GM20000 (cell line): ENCODE measurements at regions not wholly inside any gene's neighbourhood (a gene's known extent, or its start where the extent isn't known, plus 50 kb on each side); places are given as distances from the start of the nearest gene placed in this dataset.

ENCODE experiments used
- DNase-seq: peaks from one replicate; pipeline ENCODE4 v3.0.0; 2012; ENCODE audit warnings: low spot score
- TF ChIP-seq, protein P1 (sequence below): IDR thresholded peaks from 2 replicates; pipeline ENCODE4 v1.5.1; 2012; ENCODE audit warnings: mild to moderate bottlenecking, control low read depth; ENCODE audit errors: extremely low read depth, missing control alignments

DNA sequence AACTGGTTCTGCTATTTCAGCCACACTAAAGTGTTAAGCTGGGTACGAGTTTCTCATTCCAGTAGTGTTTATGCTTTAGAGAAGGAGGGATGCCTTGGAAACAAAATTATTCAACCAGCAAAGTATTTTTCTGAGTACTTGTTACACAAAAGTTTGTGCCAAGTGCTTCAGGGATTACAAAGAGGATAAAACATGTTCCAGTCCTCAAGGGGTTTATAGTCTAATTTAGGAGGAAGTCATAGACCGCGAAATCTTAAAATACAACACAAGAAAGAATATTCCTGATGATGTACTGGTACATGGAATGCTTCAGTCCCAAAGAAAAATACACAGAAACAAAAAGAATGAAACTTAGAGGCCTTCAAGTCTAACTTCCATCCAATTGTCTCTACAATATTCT lies 85.4 kb upstream of the NR4A3 start:
- TF ChIP-seq, protein P1, sequence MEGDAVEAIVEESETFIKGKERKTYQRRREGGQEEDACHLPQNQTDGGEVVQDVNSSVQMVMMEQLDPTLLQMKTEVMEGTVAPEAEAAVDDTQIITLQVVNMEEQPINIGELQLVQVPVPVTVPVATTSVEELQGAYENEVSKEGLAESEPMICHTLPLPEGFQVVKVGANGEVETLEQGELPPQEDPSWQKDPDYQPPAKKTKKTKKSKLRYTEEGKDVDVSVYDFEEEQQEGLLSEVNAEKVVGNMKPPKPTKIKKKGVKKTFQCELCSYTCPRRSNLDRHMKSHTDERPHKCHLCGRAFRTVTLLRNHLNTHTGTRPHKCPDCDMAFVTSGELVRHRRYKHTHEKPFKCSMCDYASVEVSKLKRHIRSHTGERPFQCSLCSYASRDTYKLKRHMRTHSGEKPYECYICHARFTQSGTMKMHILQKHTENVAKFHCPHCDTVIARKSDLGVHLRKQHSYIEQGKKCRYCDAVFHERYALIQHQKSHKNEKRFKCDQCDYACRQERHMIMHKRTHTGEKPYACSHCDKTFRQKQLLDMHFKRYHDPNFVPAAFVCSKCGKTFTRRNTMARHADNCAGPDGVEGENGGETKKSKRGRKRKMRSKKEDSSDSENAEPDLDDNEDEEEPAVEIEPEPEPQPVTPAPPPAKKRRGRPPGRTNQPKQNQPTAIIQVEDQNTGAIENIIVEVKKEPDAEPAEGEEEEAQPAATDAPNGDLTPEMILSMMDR: no peak
- no peak for DNase-seq

DNA sequence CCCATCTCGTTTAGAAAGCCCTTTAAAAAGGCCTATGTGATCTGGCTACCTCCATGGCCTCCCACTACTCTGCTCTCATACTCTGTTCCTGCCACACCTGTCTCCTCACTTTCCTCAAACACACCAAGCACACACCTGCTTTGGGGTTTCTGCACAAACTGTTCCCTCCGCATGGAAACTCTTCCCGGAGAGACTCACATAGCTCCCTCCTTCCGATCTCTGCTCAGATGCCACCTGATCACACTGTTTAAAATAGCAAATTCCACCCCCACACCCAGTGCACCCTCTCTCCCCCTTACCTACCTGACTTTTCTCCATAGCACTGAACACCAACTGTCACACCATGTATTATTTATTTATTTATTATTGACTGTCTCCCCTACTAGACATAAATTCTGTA lies 84.0 kb upstream of the NR4A3 start:
- TF ChIP-seq, protein P1: no peak

DNA sequence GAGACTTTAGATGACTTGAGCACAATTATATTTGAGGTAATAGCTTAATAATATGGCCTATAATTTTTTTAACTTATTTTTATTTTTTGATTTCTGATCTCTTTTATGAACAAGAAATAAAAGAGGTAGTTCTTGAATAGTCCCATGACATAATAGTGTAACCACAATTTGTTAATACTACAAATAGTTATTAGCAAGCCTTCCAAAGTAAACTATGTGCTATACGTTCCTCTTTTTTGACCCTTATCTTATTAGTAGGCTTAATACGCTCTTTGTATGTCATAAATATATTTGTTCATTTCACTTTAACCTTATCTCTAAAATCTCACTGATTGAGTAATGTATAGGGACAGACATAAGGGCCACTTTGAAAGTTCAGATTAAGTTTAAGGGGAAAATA lies 78.7 kb upstream of the NR4A3 start:
- no peak for DNase-seq
- TF ChIP-seq, protein P1: no peak

More for the DNA sequence above, 84.0 kb upstream of the NR4A3 start:
- no peak for DNase-seq

DNA sequence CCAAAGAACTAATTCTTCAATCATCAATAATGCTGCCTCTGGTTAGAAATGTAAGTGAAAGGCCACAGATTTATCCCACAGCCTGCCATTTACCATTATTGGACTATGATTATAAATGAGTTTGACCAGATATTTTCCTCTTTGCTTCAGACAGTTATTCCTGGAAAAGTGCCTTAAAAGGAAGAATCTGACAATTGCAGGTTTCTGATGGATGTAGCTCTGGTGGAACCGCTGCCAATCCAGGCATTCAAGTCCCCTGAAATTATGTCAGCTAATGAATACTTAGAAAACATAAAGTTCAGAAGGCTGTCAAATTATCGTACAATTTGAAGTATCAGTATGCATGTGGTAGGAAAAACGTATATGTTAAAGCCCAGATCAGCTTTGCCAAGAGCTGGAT lies 78.2 kb upstream of the NR4A3 start:
- TF ChIP-seq, protein P1: no peak
- no peak for DNase-seq

DNA sequence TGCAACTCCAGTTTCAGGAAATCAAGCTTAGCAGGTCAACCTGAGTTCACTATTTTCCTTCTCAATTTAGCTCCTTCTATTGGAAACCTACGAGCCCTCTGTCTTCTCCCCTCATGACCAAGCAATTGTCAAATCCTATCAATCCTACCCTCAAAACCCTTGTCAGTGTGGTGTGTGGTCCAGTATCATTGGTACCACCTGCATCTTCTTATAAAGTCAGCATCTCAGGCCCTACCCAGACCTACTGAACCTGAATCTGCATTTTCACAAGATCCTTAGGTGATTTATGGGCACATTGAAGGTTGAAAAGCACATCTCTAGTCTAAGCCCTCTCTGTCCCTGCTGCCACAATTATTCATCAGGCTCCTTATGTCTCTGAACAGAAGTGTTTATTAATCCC lies 77.6 kb upstream of the NR4A3 start:
- DNase-seq: no peak
- TF ChIP-seq, protein P1: no peak

DNA sequence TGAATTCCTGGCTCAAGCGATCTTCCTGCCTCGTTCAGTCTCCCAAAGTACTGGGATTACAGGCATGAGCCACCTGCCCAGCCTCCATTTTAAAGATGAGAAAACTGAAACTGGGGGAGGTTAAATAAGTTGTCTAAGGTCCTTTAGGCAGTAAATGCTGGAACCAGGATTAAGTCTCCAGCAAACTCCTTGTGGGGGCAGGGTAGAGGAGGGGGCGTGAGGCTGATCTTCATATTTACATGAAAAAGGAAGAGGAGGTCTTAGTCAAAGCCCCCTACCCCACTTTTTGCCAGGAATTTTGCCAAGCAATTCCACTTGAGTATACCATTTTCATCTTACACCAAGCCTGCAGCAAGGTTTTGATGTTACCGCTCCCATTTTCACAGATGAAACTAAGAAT lies 76.6 kb upstream of the NR4A3 start:
- TF ChIP-seq, protein P1: no peak
- no peak for DNase-seq

DNA sequence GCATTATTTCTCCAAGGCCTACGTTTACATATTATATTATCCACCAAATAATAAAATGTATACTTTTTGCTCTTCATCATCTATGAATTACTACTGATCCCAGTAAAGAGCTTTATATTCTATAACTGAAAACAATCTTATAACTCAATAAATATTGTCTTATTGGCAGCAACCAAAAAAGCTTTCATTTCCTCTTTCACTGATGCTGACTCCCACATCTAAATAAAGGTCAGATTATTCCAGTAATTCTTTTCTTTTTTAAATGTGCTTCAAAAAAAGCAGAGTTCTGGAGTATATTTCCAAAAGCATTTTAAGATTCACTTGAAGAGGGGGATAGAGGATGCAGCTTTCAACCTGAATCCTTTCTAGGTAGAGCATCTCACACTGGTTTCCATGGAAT lies 75.3 kb upstream of the NR4A3 start:
- no peak for DNase-seq
- TF ChIP-seq, protein P1: no peak
